ENCODE measurements at regions not wholly inside any gene's neighbourhood (a gene's known extent, or its start where the extent isn't known, plus 50 kb on each side); places are given as distances from the start of the nearest gene placed in this dataset.

- no peaks in the 10 kb centered on the region for H3K27me3 Mint-ChIP-seq
- H3K36me3 Mint-ChIP-seq (ENCODE audit: low read depth): no peaks in the 10 kb centered on the region
- no peak overlapping the region for H3K4me3 Mint-ChIP-seq
- H3K27ac Mint-ChIP-seq: no peak overlapping the region
- no peaks in the 10 kb centered on the region for H3K9me3 Mint-ChIP-seq
- no peak for DNase-seq
- intact Hi-C loops (cut with micrococcal nuclease): no loop called here
- no peaks in the 10 kb centered on the region for H3K4me1 Mint-ChIP-seq
Measured at GRCh38 chr2:65818873-65819451, 386.6 kb upstream of the SPRED2 start.

DNA sequence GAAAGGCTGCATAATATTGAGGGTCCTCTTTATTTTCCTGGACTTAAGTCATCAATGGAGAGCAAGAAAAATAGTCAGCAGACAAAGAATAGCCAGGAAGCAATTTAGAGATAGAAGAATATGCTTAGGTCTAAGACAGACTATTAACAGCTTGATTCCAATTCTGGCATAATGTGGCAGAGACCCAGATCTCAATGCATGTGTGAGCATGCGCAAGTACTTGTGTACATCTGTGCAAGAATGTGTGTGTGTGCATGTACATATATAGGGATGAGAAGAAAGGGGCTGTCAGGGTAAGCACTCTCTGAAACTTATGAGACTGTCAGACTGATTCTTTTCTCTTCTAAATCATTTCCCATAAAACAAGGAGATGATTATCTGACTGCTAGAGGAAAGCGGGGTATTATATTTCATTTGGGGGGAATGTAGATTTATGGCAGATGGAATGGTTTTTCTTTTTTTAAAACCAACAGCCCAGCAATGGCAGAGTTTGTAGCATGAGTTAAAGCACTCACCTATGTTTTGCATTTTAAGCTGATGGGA lies 381.3 kb upstream of the SPRED2 start:
- DNase-seq: no peak
- H3K4me3 Mint-ChIP-seq: no peak overlapping the region
- no peaks in the 10 kb centered on the region for H3K36me3 Mint-ChIP-seq (ENCODE audit: low read depth)
- H3K27me3 Mint-ChIP-seq: no peaks in the 10 kb centered on the region
- no peaks in the 10 kb centered on the region for H3K9me3 Mint-ChIP-seq
- intact Hi-C loops (cut with micrococcal nuclease): no loop called here
- H3K4me1 Mint-ChIP-seq: no peaks in the 10 kb centered on the region
- H3K27ac Mint-ChIP-seq: no peak overlapping the region

GRCh38 chr2:65812887-65813286 lies 380.5 kb upstream of the SPRED2 start:
- H3K4me1 Mint-ChIP-seq: no peaks in the 10 kb centered on the region
- no peak overlapping the region for H3K27ac Mint-ChIP-seq
- no peak overlapping the region for H3K4me3 Mint-ChIP-seq
- no peaks in the 10 kb centered on the region for H3K9me3 Mint-ChIP-seq
- intact Hi-C loops (cut with micrococcal nuclease): no loop called here
- no peaks in the 10 kb centered on the region for H3K36me3 Mint-ChIP-seq (ENCODE audit: low read depth)
- H3K27me3 Mint-ChIP-seq: no peaks in the 10 kb centered on the region
- no peak for DNase-seq

DNA sequence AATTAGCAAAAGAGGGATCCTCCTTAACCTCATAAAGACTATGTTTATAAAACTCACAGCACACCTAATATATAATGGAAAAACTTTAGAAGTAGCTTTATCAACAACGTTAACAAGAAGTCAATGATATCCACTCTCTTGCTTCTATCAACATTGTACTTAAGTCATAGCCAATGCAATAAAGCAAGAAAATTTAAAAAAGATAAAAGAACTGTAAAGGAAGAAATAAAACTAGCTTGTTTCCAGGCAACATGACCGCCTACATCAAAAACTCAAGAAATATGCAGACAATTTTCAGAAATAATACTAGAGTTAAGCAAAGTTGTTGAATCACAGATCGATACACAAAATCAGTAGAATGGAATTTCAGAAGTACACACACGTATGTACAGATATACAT lies 375.5 kb upstream of the SPRED2 start:
- Mint-ChIP-seq H3K4me1 (no peaks in the 10 kb centered on the region), H3K4me3 (no peak overlapping the region), H3K27ac (no peak overlapping the region), H3K36me3 (ENCODE audit: low read depth) (no peaks in the 10 kb centered on the region), H3K27me3 (no peaks in the 10 kb centered on the region), H3K9me3 (no peaks in the 10 kb centered on the region)
- DNase-seq: no peak
- intact Hi-C loops (cut with micrococcal nuclease): no loop called here

GRCh38 chr2:65804777-65805176 lies 372.4 kb upstream of the SPRED2 start:
- Mint-ChIP-seq H3K4me3 (no peak overlapping the region), H3K36me3 (ENCODE audit: low read depth) (no peaks in the 10 kb centered on the region), H3K9me3 (no peaks in the 10 kb centered on the region), H3K27ac (no peak overlapping the region), H3K4me1 (no peaks in the 10 kb centered on the region), H3K27me3 (no peaks in the 10 kb centered on the region)
- no peak for DNase-seq
- intact Hi-C loops (cut with micrococcal nuclease): no loop called here

GRCh38 chr2:65802298-65802942 lies 370.0 kb upstream of the SPRED2 start:
- no peak for DNase-seq
- H3K4me3 Mint-ChIP-seq: no peak overlapping the region
- H3K4me1 Mint-ChIP-seq: no peaks in the 10 kb centered on the region
- no peak overlapping the region for H3K27ac Mint-ChIP-seq
- no peaks in the 10 kb centered on the region for H3K36me3 Mint-ChIP-seq (ENCODE audit: low read depth)
- intact Hi-C loops (cut with micrococcal nuclease): no loop called here
- H3K9me3 Mint-ChIP-seq: no peaks in the 10 kb centered on the region
- H3K27me3 Mint-ChIP-seq: no peaks in the 10 kb centered on the region

GRCh38 chr2:65800998-65801397 lies 368.6 kb upstream of the SPRED2 start:
- DNase-seq: no peak
- no peak overlapping the region for H3K27ac Mint-ChIP-seq

GRCh38 chr2:65799141-65799854 lies 366.9 kb upstream of the SPRED2 start:
- H3K4me1 Mint-ChIP-seq: no peaks in the 10 kb centered on the region
- no peaks in the 10 kb centered on the region for H3K9me3 Mint-ChIP-seq
- no peak overlapping the region for H3K27ac Mint-ChIP-seq
- no peaks in the 10 kb centered on the region for H3K36me3 Mint-ChIP-seq (ENCODE audit: low read depth)
- no peaks in the 10 kb centered on the region for H3K27me3 Mint-ChIP-seq
- no peak overlapping the region for H3K4me3 Mint-ChIP-seq
- intact Hi-C loops (cut with micrococcal nuclease): no loop called here
- DNase-seq: no peak

More at GRCh38 chr2:65800998-65801397, 368.6 kb upstream of the SPRED2 start:
- Mint-ChIP-seq H3K9me3 (no peaks in the 10 kb centered on the region), H3K36me3 (ENCODE audit: low read depth) (no peaks in the 10 kb centered on the region), H3K4me1 (no peaks in the 10 kb centered on the region), H3K27me3 (no peaks in the 10 kb centered on the region), H3K4me3 (no peak overlapping the region)
- intact Hi-C loops (cut with micrococcal nuclease): no loop called here

DNA sequence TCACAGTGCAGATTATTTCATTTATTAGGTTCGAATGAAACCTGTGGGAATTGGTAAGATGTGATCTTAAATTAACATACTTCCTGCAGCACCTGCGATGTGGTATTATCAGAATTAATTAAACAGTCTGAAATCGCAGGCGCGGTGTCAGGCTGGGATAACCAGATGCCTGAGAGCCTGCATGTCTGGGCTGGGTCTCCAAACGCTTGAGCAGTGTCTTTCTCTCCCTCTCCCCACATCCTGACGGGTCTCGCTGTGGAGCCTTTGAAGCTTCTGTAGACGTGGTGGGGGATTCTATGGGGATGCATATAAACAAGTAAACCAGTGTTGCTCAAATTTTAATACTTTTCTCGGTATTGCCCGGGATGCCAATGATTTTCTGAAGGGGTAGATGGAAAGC lies 366.2 kb upstream of the SPRED2 start:
- Mint-ChIP-seq H3K9me3 (no peaks in the 10 kb centered on the region), H3K27ac (no peak overlapping the region), H3K27me3 (no peaks in the 10 kb centered on the region)

DNA sequence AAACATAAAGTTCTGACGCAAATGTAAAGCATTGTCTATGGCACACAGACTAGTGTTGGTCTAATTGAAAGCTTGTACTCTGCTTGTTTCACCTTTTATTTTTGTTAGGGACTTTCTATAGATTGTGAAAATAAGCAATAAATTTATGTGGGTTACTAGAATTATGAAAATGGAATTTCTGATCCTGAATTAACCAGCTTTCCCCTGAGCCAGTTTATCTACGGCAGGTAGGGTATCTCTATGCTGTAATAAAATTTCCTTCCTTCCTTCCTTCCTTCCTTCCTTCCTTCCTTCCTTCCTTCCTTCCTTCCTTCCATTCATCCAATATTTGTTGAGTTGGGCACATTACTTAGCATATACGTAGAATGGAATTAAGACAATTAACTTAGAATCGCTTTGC lies 362.6 kb upstream of the SPRED2 start:
- Mint-ChIP-seq H3K4me3 (no peak overlapping the region), H3K27me3 (no peaks in the 10 kb centered on the region), H3K4me1 (no peaks in the 10 kb centered on the region), H3K36me3 (ENCODE audit: low read depth) (no peaks in the 10 kb centered on the region), H3K9me3 (no peaks in the 10 kb centered on the region), H3K27ac (no peak overlapping the region)
- no peak for DNase-seq
- intact Hi-C loops (cut with micrococcal nuclease): no loop called here

More for the DNA sequence above, 366.2 kb upstream of the SPRED2 start:
- no peak for DNase-seq
- H3K36me3 Mint-ChIP-seq (ENCODE audit: low read depth): no peaks in the 10 kb centered on the region
- H3K4me1 Mint-ChIP-seq: no peaks in the 10 kb centered on the region
- H3K4me3 Mint-ChIP-seq: no peak overlapping the region
- intact Hi-C loops (cut with micrococcal nuclease): no loop called here

DNA sequence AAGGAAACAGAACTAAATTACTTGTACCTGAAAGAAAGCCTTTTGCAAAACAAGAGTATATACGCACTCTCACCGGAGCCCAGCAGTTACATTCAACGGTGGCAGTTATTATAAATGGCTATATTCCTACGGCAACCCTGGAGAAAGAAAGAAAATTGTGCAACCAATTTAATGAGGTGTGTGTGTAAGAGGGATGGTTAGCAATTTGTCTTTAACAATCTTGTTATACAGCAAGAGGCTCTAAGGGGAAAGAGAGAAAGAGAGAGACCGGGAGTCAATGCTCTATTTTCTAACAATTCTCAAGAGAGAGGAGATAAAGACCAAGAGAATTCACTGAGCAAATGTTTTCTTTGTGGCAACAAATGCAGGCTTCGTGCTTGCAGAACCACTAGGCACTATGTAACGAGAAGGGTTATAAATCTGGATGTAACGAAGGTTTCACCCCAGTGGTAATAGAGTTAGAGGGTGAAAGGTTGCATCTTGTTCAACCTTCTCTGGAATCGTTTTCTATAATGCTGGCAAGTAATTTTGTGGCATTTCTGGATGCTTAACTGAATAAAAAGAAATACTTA lies 359.1 kb upstream of the SPRED2 start:
- Mint-ChIP-seq H3K36me3 (ENCODE audit: low read depth) (no peaks in the 10 kb centered on the region), H3K9me3 (no peaks in the 10 kb centered on the region), H3K4me3 (no peak overlapping the region), H3K27ac (no peak overlapping the region), H3K27me3 (no peaks in the 10 kb centered on the region), H3K4me1 (no peaks in the 10 kb centered on the region)
- no peak for DNase-seq
- intact Hi-C loops (cut with micrococcal nuclease): no loop called here

GRCh38 chr2:65790676-65790935 lies 358.2 kb upstream of the SPRED2 start:
- no peaks in the 10 kb centered on the region for H3K36me3 Mint-ChIP-seq (ENCODE audit: low read depth)
- H3K4me3 Mint-ChIP-seq: no peak overlapping the region
- intact Hi-C loops (cut with micrococcal nuclease): no loop called here
- no peaks in the 10 kb centered on the region for H3K4me1 Mint-ChIP-seq
- H3K9me3 Mint-ChIP-seq: no peaks in the 10 kb centered on the region
- H3K27me3 Mint-ChIP-seq: no peaks in the 10 kb centered on the region
- no peak overlapping the region for H3K27ac Mint-ChIP-seq
- DNase-seq: no peak

DNA sequence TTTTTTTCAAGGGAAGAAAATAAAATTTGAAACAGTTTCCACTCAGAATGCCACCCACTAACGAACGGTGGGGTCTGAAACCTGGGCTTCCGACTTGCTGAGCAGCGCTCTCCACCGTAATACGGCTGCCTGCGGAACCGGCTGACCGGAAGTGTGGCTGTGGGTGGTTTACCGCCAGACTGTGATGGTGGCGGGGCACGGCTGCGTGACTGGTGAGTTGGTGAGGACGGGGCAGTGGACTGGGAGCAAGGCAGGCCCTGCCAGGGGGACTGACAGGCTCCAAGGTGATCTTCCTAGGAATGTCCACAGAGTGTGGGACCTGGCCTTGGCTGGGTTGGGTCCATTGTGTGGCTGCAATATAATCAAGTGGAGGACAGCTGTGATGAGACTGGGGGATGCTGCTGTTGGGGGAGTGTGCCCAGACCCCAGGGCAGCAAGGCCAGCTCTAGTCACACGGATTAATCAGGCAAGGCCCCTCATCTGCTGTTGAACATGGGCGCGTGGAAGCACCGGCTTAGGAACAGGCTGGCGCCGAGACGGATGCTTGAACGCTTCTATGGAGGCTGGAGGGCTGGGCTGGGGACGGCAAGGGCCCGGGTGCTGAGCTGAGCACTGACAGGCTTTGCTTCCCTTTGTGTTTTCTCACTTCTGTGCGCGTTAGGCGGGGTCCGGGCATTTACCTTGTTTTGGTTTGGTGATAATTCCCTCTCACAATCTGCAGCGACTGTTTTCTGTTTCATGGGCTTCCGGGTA lies 357.7 kb upstream of the SPRED2 start:
- intact Hi-C loops (cut with micrococcal nuclease): no loop called here
- no peak overlapping the region for H3K4me3 Mint-ChIP-seq

DNA sequence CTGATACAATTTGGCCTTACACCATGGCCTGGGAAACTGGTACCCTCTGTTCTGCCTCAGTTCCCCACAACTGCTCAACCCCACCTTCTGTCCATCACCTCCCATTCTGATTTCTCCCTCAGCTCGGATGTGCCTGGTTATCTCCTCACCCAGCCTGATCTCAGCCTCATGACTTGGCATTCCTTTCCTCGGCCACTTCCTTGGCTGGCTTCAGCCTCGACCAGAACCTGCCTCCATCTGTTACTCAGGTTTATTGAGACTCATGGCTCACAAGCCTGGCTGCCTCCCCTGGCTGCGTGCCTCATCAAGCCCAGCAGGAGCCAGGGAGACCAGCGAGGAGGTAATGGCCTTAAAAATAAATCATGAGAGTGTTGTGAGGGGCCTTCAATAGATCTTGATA lies 356.2 kb upstream of the SPRED2 start:
- Mint-ChIP-seq H3K4me1 (no peaks in the 10 kb centered on the region), H3K27ac (no peak overlapping the region), H3K27me3 (no peaks in the 10 kb centered on the region), H3K36me3 (ENCODE audit: low read depth) (no peaks in the 10 kb centered on the region), H3K9me3 (no peaks in the 10 kb centered on the region), H3K4me3 (no peak overlapping the region)
- DNase-seq: no peak
- intact Hi-C loops (cut with micrococcal nuclease): no loop called here

More for the DNA sequence above, 357.7 kb upstream of the SPRED2 start:
- Mint-ChIP-seq H3K9me3 (no peaks in the 10 kb centered on the region), H3K4me1 (no peaks in the 10 kb centered on the region), H3K27me3 (no peaks in the 10 kb centered on the region), H3K27ac (no peak overlapping the region), H3K36me3 (ENCODE audit: low read depth) (no peaks in the 10 kb centered on the region)
- DNase-seq: no peak

Measured in activated CD4-positive, alpha-beta T cell treated with anti-CD3 and anti-CD28 coated beads, Interleukin-2, amount 10 ng/mL, durations not matched to agents 24 days and 14 days (primary cell).